GM18873 (cell line): ENCODE measurements at regions not wholly inside any gene's neighbourhood (a gene's known extent, or its start where the extent isn't known, plus 50 kb on each side); places are given as distances from the start of the nearest gene placed in this dataset.
"Not testable (repeated sequence)": the region's sequence is repeated elsewhere in the genome, so short reads cannot be mapped to it uniquely, and the experiment has no call there.

Source experiments
- ATAC-seq: cut with Tn5 transposase; IDR thresholded peaks from one replicate; pipeline ENCODE4 v1.9.1; 2021; ENCODE audit warnings: mild to moderate bottlenecking, moderate library complexity, moderate number of reproducible peaks; ENCODE audit not compliant: unreplicated experiment, low FRiP score

GRCh38 chr18:39313992-39314391 lies 1748.4 kb upstream of the CELF4 start:
- ATAC-seq: no peak

- ATAC-seq: no peak
Measured at GRCh38 chr18:39311111-39311712, 1745.6 kb upstream of the CELF4 start.

GRCh38 chr18:39308931-39309521 lies 1743.4 kb upstream of the CELF4 start:
- not testable (repeated sequence) for ATAC-seq

GRCh38 chr18:39305766-39306165 lies 1740.2 kb upstream of the CELF4 start:
- ATAC-seq: no peak

- ATAC-seq: no peak
Measured at GRCh38 chr18:39302481-39302880, 1736.9 kb upstream of the CELF4 start.

GRCh38 chr18:39299152-39299551 lies 1733.6 kb upstream of the CELF4 start:
- no peak for ATAC-seq

GRCh38 chr18:39297225-39297624 lies 1731.6 kb upstream of the CELF4 start:
- ATAC-seq: no peak

GRCh38 chr18:39296293-39296888 lies 1730.8 kb upstream of the CELF4 start:
- ATAC-seq: no peak

GRCh38 chr18:39276764-39277163 lies 1711.2 kb upstream of the CELF4 start:
- ATAC-seq: no peak

- ATAC-seq: no peak
Measured at GRCh38 chr18:39274535-39274934, 1708.9 kb upstream of the CELF4 start.

GRCh38 chr18:39272230-39272629 lies 1706.6 kb upstream of the CELF4 start:
- ATAC-seq: no peak

- no peak for ATAC-seq
Measured at GRCh38 chr18:39271654-39272053, 1706.1 kb upstream of the CELF4 start.

- no peak for ATAC-seq
Measured at GRCh38 chr18:39260565-39260964, 1695.0 kb upstream of the CELF4 start.

- no peak for ATAC-seq
Measured at GRCh38 chr18:39259736-39260135, 1694.1 kb upstream of the CELF4 start.

GRCh38 chr18:39244242-39244641 lies 1678.6 kb upstream of the CELF4 start:
- ATAC-seq: no peak

- ATAC-seq: no peak
Measured at GRCh38 chr18:39241534-39241933, 1675.9 kb upstream of the CELF4 start.

- ATAC-seq: no peak
Measured at GRCh38 chr18:39238981-39239660, 1673.5 kb upstream of the CELF4 start.

GRCh38 chr18:39235118-39235719 lies 1669.6 kb upstream of the CELF4 start:
- ATAC-seq: no peak

GRCh38 chr18:39232937-39233336 lies 1667.3 kb upstream of the CELF4 start:
- no peak for ATAC-seq

- no peak for ATAC-seq
Measured at GRCh38 chr18:39232490-39232889, 1666.9 kb upstream of the CELF4 start.
